Astrocyte (in vitro differentiated cells and primary cell): ENCODE measurements at regions not wholly inside any gene's neighbourhood (a gene's known extent, or its start where the extent isn't known, plus 50 kb on each side); places are given as distances from the start of the nearest gene placed in this dataset.
"Not testable (repeated sequence)": the region's sequence is repeated elsewhere in the genome, so short reads cannot be mapped to it uniquely, and the experiment has no call there.

Experiments
- DNase-seq: peaks from one replicate; pipeline ENCODE4 v3.0.0-alpha.2; 2010; ENCODE audit warnings: low read depth
- FAIRE-seq: peaks from 2 replicates; lab custom pipeline; 2011; peaks lifted over from hg19 to GRCh38; lab: Jason Lieb, UNC
- H2AFZ ChIP-seq: 2 replicates; pipeline ENCODE4 v1.6.0; 2012; ENCODE audit warnings: low read depth, low read length, inconsistent platforms
- H3K27ac ChIP-seq: 2 replicates; pipeline ENCODE4 v1.5.1; 2011; ENCODE audit warnings: low read depth, low read length, inconsistent platforms
- H3K27me3 ChIP-seq: 2 replicates; pipeline ENCODE4 v1.6.0; 2011; ENCODE audit warnings: low read length, inconsistent platforms; ENCODE audit not compliant: insufficient read depth
- H3K36me3 ChIP-seq: 2 replicates; pipeline ENCODE4 v1.5.1; 2011; ENCODE audit warnings: low read length, inconsistent platforms; ENCODE audit not compliant: insufficient read depth
- H3K4me1 ChIP-seq: 2 replicates; pipeline ENCODE4 v1.5.1; 2011; ENCODE audit warnings: low read length, inconsistent platforms; ENCODE audit not compliant: insufficient read depth
- H3K4me2 ChIP-seq: 2 replicates; pipeline ENCODE4 v1.6.0; 2012; ENCODE audit warnings: low read length, inconsistent platforms
- H3K4me3 ChIP-seq: 2 replicates; pipeline ENCODE4 v1.5.1; 2011; ENCODE audit warnings: low read depth, mild to moderate bottlenecking, low read length, inconsistent platforms; ENCODE audit not compliant: insufficient read depth
- H3K79me2 ChIP-seq: 2 replicates; pipeline ENCODE4 v1.6.0; 2012; ENCODE audit warnings: mild to moderate bottlenecking, low read length, inconsistent platforms; ENCODE audit not compliant: insufficient read depth
- H3K9ac ChIP-seq: 2 replicates; pipeline ENCODE4 v1.6.0; 2012; ENCODE audit warnings: mild to moderate bottlenecking, low read length, inconsistent platforms
- H3K9me3 ChIP-seq: 2 replicates; pipeline ENCODE4 v1.5.1; 2012; ENCODE audit warnings: low read depth, mild to moderate bottlenecking, low read length, inconsistent platforms; ENCODE audit not compliant: insufficient read depth
- H4K20me1 ChIP-seq: 2 replicates; pipeline ENCODE4 v1.6.0; 2012; ENCODE audit warnings: low read length, inconsistent platforms; ENCODE audit not compliant: insufficient read depth
- H3K27ac Mint-ChIP-seq: one replicate; pipeline ENCODE4 v1.8.0; 2021; ENCODE audit warnings: mild to moderate bottlenecking, mixed read lengths; ENCODE audit not compliant: unreplicated experiment
- H3K27me3 Mint-ChIP-seq: one replicate; pipeline ENCODE4 v1.8.0; 2021; ENCODE audit warnings: low read depth, mixed read lengths; ENCODE audit not compliant: unreplicated experiment
- H3K36me3 Mint-ChIP-seq: one replicate; pipeline ENCODE4 v1.8.0; 2021; ENCODE audit warnings: low read depth, mixed read lengths; ENCODE audit not compliant: unreplicated experiment
- H3K4me1 Mint-ChIP-seq: one replicate; pipeline ENCODE4 v1.8.0; 2021; ENCODE audit warnings: low read depth, mixed read lengths; ENCODE audit not compliant: unreplicated experiment
- H3K4me3 Mint-ChIP-seq: one replicate; pipeline ENCODE4 v1.8.0; 2021; ENCODE audit warnings: mild to moderate bottlenecking, moderate library complexity, mixed read lengths; ENCODE audit not compliant: unreplicated experiment
- H3K9me3 Mint-ChIP-seq: one replicate; pipeline ENCODE4 v1.8.0; 2021; ENCODE audit warnings: mild to moderate bottlenecking, mixed read lengths; ENCODE audit not compliant: unreplicated experiment
- EZH2 ChIP-seq: IDR thresholded peaks from 2 replicates; pipeline ENCODE4 v1.6.1; 2012; ENCODE audit warnings: mild to moderate bottlenecking, low read length, inconsistent platforms; ENCODE audit not compliant: insufficient read depth
- TF ChIP-seq, protein P1 (sequence below): IDR thresholded peaks from 2 replicates; pipeline ENCODE4 v1.5.1; 2011; ENCODE audit warnings: low read depth, mild to moderate bottlenecking, inconsistent platforms, low read length, moderate library complexity; ENCODE audit not compliant: insufficient read depth

DNA sequence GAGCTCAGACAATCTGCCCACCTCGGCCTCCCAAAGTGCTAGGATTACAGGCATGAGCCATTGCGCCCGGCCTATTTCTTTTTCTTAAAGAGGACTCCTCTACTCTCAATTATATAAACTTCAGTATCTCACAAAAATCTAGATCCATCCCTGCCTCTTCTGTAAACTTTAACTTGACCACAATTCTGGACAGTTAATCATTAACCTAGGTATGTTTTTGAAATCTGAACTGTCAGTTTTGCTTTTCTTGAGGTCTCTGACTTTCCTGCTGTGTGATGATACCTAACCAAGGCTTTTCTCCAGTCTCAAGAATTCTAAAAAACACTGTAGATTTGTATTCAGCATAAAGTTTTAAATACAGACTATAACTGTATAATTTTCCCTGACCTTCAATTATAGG, 388.2 kb upstream of the SYNCRIP start:
- H3K27me3 Mint-ChIP-seq: no peaks in the 10 kb centered on the region
- H3K4me1 Mint-ChIP-seq: no peaks in the 10 kb centered on the region
- Histone ChIP-seq H3K79me2 (no peaks in the 10 kb centered on the region), H4K20me1 (no peaks in the 10 kb centered on the region), H2AFZ (no peak overlapping the region), H3K4me2 (no peak overlapping the region), H3K9ac (no peak overlapping the region), H3K4me1 (no peaks in the 10 kb centered on the region), H3K9me3 (no peaks in the 10 kb centered on the region), H3K27me3 (no peaks in the 10 kb centered on the region), H3K27ac (no peak overlapping the region), H3K4me3 (no peak overlapping the region), H3K36me3 (no peaks in the 10 kb centered on the region)
- FAIRE-seq: no peak
- no peaks in the 10 kb centered on the region for H3K9me3 Mint-ChIP-seq
- no peak for TF ChIP-seq EZH2
- TF ChIP-seq, protein P1, sequence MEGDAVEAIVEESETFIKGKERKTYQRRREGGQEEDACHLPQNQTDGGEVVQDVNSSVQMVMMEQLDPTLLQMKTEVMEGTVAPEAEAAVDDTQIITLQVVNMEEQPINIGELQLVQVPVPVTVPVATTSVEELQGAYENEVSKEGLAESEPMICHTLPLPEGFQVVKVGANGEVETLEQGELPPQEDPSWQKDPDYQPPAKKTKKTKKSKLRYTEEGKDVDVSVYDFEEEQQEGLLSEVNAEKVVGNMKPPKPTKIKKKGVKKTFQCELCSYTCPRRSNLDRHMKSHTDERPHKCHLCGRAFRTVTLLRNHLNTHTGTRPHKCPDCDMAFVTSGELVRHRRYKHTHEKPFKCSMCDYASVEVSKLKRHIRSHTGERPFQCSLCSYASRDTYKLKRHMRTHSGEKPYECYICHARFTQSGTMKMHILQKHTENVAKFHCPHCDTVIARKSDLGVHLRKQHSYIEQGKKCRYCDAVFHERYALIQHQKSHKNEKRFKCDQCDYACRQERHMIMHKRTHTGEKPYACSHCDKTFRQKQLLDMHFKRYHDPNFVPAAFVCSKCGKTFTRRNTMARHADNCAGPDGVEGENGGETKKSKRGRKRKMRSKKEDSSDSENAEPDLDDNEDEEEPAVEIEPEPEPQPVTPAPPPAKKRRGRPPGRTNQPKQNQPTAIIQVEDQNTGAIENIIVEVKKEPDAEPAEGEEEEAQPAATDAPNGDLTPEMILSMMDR: no peak
- no peaks in the 10 kb centered on the region for H3K36me3 Mint-ChIP-seq
- H3K27ac Mint-ChIP-seq: no peak overlapping the region
- DNase-seq: no peak
- H3K4me3 Mint-ChIP-seq: no peak overlapping the region

DNA sequence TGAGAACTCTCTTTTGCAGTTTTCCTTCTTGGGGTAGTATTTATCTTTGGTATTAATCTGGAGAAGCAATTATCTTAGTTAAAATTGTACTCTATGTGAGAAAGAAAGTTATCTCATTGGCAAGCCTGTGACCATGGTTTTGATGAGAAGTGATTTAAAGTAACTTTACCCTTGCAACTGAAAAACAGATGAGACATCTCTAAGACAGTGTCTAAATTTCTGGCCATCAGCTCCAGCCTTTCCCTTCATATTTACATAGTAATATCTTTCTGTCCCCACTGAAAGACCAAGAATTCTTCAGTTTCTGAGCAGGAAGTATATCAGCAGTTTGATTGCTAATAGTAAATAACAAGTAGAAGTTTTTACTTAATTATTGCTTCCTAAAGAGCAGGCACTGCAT, 386.1 kb upstream of the SYNCRIP start:
- Histone ChIP-seq H3K9me3 (no peaks in the 10 kb centered on the region), H3K27ac (no peak overlapping the region), H3K36me3 (no peaks in the 10 kb centered on the region), H4K20me1 (no peaks in the 10 kb centered on the region), H3K27me3 (no peaks in the 10 kb centered on the region), H2AFZ (no peak overlapping the region), H3K4me3 (no peak overlapping the region), H3K9ac (no peak overlapping the region), H3K4me1 (no peaks in the 10 kb centered on the region), H3K4me2 (no peak overlapping the region), H3K79me2 (no peaks in the 10 kb centered on the region)
- no peak overlapping the region for H3K27ac Mint-ChIP-seq
- no peaks in the 10 kb centered on the region for H3K36me3 Mint-ChIP-seq
- H3K4me3 Mint-ChIP-seq: no peak overlapping the region
- FAIRE-seq: no peak
- TF ChIP-seq EZH2: no peak
- TF ChIP-seq, protein P1: no peak
- DNase-seq: no peak
- H3K9me3 Mint-ChIP-seq: no peaks in the 10 kb centered on the region
- no peaks in the 10 kb centered on the region for H3K27me3 Mint-ChIP-seq
- H3K4me1 Mint-ChIP-seq: no peaks in the 10 kb centered on the region

- H3K27ac ChIP-seq, H3K9me3 Mint-ChIP-seq, H3K4me1 ChIP-seq, H3K36me3 ChIP-seq, H3K36me3 Mint-ChIP-seq, H3K27me3 ChIP-seq, H3K9ac ChIP-seq, H3K4me1 Mint-ChIP-seq, H3K4me3 ChIP-seq, H3K4me3 Mint-ChIP-seq, H3K4me2 ChIP-seq, H3K27me3 Mint-ChIP-seq, H2AFZ ChIP-seq, FAIRE-seq, H3K79me2 ChIP-seq, H3K9me3 ChIP-seq, H4K20me1 ChIP-seq, DNase-seq, H3K27ac Mint-ChIP-seq: not testable (repeated sequence)
These were observed 384.2 kb upstream of the SYNCRIP start for GRCh38 chr6:86026890-86027289.
